Osteoblast (primary cell): ENCODE measurements at regions not wholly inside any gene's neighbourhood (a gene's known extent, or its start where the extent isn't known, plus 50 kb on each side); places are given as distances from the start of the nearest gene placed in this dataset.
"Not testable (repeated sequence)": the region's sequence is repeated elsewhere in the genome, so short reads cannot be mapped to it uniquely, and the experiment has no call there.

Source experiments
- DNase-seq: peaks from one replicate; pipeline ENCODE4 v3.0.0; 2011; ENCODE audit warnings: low spot score, mixed read lengths; ENCODE audit not compliant: insufficient read length; ENCODE audit errors: missing footprints
- H2AFZ ChIP-seq: 2 replicates; pipeline ENCODE4 v1.6.0; 2011; ENCODE audit warnings: mild to moderate bottlenecking, low read length
- H3K27ac ChIP-seq: 2 replicates; pipeline ENCODE4 v1.5.1; 2011; ENCODE audit warnings: mild to moderate bottlenecking, low read depth, low read length, moderate library complexity
- H3K27me3 ChIP-seq: 2 replicates; pipeline ENCODE4 v1.6.0; 2012; ENCODE audit warnings: mild to moderate bottlenecking, control low read depth, inconsistent platforms, low read length, moderate library complexity; ENCODE audit not compliant: insufficient read depth
- H3K36me3 ChIP-seq: 2 replicates; pipeline ENCODE4 v1.5.1; 2011; ENCODE audit warnings: mild to moderate bottlenecking, low read length, control low read depth, moderate library complexity; ENCODE audit not compliant: insufficient read depth
- H3K4me1 ChIP-seq: 2 replicates; pipeline ENCODE4 v1.5.1; 2011; ENCODE audit warnings: mild to moderate bottlenecking, low read length, control low read depth, moderate library complexity; ENCODE audit not compliant: insufficient read depth
- H3K4me2 ChIP-seq: 2 replicates; pipeline ENCODE4 v1.6.0; 2011; ENCODE audit warnings: mild to moderate bottlenecking, low read length; ENCODE audit not compliant: insufficient read depth
- H3K4me3 ChIP-seq: fragments of 200-600 bp; sonication (generic); 3 replicates; pipeline ENCODE4 v1.5.1; 2012; ENCODE audit warnings: mild to moderate bottlenecking, low read length, inconsistent platforms; ENCODE audit not compliant: insufficient read depth
- H3K79me2 ChIP-seq: 2 replicates; pipeline ENCODE4 v1.6.0; 2012; ENCODE audit warnings: mild to moderate bottlenecking, low read length, control low read depth, inconsistent platforms; ENCODE audit not compliant: insufficient read depth
- H3K9me3 ChIP-seq: 2 replicates; pipeline ENCODE4 v1.5.1; 2011; ENCODE audit warnings: low read depth, low read length, control low read depth
- H4K20me1 ChIP-seq: 2 replicates; pipeline ENCODE4 v1.6.0; 2012; ENCODE audit warnings: mild to moderate bottlenecking, low read length, control low read depth; ENCODE audit not compliant: insufficient read depth
- TF ChIP-seq, protein P1 (sequence below): IDR thresholded peaks from 2 replicates; pipeline ENCODE4 v1.5.1; 2011; ENCODE audit warnings: mild to moderate bottlenecking, low read depth, low read length, moderate library complexity; ENCODE audit errors: extremely low read depth

DNA sequence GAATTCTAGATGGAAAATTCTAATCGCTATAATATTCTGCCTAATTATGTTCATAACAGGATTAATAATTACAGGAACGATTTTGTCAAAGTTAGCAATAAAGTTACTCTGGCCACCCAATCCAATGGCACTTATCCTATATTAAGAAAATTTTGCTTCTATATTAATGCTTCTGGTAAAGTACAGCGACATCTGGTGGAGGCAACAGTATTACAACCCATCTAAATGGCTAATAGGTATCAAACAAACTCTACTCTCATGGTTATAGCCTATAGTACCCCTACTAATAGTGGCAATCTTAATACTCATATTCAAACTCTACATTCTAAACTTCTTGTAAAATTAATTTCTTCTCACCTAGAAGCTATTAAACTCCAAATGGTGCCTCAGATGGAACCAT is 1084.7 kb upstream of the LRRTM1 start:
- H3K9me3 ChIP-seq: no peaks in the 10 kb centered on the region
- no peaks in the 10 kb centered on the region for H3K27me3 ChIP-seq
- H3K36me3 ChIP-seq: no peaks in the 10 kb centered on the region
- DNase-seq: no peak
- H2AFZ ChIP-seq: no peak overlapping the region
- no peaks in the 10 kb centered on the region for H3K4me1 ChIP-seq
- TF ChIP-seq, protein P1, sequence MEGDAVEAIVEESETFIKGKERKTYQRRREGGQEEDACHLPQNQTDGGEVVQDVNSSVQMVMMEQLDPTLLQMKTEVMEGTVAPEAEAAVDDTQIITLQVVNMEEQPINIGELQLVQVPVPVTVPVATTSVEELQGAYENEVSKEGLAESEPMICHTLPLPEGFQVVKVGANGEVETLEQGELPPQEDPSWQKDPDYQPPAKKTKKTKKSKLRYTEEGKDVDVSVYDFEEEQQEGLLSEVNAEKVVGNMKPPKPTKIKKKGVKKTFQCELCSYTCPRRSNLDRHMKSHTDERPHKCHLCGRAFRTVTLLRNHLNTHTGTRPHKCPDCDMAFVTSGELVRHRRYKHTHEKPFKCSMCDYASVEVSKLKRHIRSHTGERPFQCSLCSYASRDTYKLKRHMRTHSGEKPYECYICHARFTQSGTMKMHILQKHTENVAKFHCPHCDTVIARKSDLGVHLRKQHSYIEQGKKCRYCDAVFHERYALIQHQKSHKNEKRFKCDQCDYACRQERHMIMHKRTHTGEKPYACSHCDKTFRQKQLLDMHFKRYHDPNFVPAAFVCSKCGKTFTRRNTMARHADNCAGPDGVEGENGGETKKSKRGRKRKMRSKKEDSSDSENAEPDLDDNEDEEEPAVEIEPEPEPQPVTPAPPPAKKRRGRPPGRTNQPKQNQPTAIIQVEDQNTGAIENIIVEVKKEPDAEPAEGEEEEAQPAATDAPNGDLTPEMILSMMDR: no peak
- H3K4me2 ChIP-seq: no peak overlapping the region
- H3K4me3 ChIP-seq: no peak overlapping the region
- no peak overlapping the region for H3K27ac ChIP-seq
- no peaks in the 10 kb centered on the region for H3K79me2 ChIP-seq
- no peaks in the 10 kb centered on the region for H4K20me1 ChIP-seq

DNA sequence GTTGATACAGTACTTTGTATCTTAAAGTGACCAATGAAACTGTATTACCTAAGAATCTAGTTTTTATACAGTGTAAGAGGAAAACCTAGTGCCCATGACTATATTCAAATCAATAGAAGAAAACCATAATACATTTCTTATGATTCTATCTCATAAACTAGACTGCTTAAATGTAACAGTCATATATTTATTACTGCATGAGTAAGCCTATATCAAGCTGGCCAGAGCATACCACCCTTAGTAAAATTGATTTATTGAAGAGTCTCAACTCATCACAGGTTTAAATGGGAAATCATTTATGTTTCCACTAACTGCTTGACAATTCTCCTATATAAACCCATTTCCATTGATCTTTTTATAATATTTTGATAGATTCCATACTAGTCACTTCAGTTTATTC is 1059.2 kb upstream of the LRRTM1 start:
- no peaks in the 10 kb centered on the region for H3K4me1 ChIP-seq
- no peaks in the 10 kb centered on the region for H3K79me2 ChIP-seq
- H3K4me3 ChIP-seq: no peak overlapping the region
- peaks cover 2% of the 10 kb centered on the region for H3K9me3 ChIP-seq
- no peak overlapping the region for H3K27ac ChIP-seq
- no peaks in the 10 kb centered on the region for H3K27me3 ChIP-seq
- TF ChIP-seq, protein P1: no peak
- H3K36me3 ChIP-seq: no peaks in the 10 kb centered on the region
- no peak for DNase-seq
- H3K4me2 ChIP-seq: no peak overlapping the region
- H4K20me1 ChIP-seq: no peaks in the 10 kb centered on the region
- no peak overlapping the region for H2AFZ ChIP-seq

DNA sequence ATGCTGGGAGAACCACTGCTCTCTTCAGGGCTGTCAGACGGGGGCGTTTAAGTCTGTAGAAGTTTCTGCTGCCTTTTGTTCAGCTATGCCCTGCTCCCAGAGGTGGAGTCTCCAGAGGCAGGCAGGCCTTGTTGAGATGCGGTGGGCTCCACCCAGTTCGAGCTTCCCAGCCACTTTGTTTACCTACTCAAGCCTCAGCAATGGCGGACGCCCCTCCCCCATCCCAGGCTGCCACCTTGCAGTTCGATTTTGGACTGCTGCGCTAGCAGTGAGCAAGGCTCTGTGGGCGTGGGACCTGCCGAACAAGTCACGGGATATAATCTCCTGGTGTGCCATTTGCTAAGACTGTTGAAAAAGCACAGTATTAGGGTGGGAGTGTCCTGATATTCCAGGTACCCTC is 1057.9 kb upstream of the LRRTM1 start:
- DNase-seq, H2AFZ ChIP-seq, H3K4me1 ChIP-seq, H3K79me2 ChIP-seq, H3K36me3 ChIP-seq, H3K4me3 ChIP-seq, H3K27ac ChIP-seq, H3K27me3 ChIP-seq, H3K4me2 ChIP-seq, H4K20me1 ChIP-seq, H3K9me3 ChIP-seq: not testable (repeated sequence)

DNA sequence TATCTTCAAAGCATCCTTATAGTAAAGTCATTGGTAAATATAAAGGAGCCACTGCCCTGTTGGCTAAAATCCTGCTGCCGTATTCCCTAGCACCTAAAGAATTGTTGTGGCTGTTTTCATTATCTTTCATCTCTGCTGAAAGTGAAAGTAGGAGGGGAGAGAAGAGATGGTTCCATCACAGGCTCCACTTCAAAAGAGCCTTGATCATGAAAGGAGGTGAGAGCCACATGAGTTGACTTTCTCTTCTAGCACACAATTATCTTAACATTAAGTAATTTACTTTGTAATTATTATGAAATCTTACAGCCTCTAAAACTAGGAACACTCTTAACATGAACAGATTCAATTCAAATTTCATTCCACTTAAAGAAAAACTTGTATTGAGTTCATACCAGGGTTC is 1050.9 kb upstream of the LRRTM1 start:
- H3K27me3 ChIP-seq: no peaks in the 10 kb centered on the region
- no peak overlapping the region for H2AFZ ChIP-seq
- TF ChIP-seq, protein P1: no peak
- H3K4me3 ChIP-seq: no peak overlapping the region
- no peaks in the 10 kb centered on the region for H3K4me1 ChIP-seq
- H3K4me2 ChIP-seq: no peak overlapping the region
- DNase-seq: no peak
- H3K79me2 ChIP-seq: no peaks in the 10 kb centered on the region
- H3K27ac ChIP-seq: no peak overlapping the region
- H3K9me3 ChIP-seq: no peaks in the 10 kb centered on the region
- no peaks in the 10 kb centered on the region for H4K20me1 ChIP-seq
- H3K36me3 ChIP-seq: no peaks in the 10 kb centered on the region

DNA sequence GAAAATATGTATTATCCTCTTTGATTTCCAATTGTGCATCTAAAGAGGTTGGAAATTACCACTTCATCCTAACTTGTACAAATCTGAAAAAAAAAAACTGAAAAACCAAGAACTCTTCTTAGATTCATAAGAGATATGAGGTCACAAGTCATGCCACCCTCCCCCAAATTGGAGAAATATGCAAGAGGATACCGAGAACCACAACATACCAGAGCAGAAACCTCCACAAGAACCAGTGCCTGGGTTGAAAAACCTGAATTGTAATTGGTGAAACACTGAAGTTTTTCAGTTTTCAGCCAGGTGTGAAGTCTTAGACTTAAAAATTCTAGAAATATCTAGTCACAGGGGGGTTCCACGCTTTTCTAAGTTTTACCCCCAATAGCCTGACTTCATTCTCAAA is 1029.5 kb upstream of the LRRTM1 start:
- H4K20me1 ChIP-seq: no peaks in the 10 kb centered on the region
- TF ChIP-seq, protein P1: no peak
- H3K79me2 ChIP-seq: no peaks in the 10 kb centered on the region
- H3K9me3 ChIP-seq: no peaks in the 10 kb centered on the region
- no peak for DNase-seq
- H3K4me3 ChIP-seq: no peak overlapping the region
- no peaks in the 10 kb centered on the region for H3K36me3 ChIP-seq
- H2AFZ ChIP-seq: no peak overlapping the region
- H3K27ac ChIP-seq: no peak overlapping the region
- no peaks in the 10 kb centered on the region for H3K27me3 ChIP-seq
- no peaks in the 10 kb centered on the region for H3K4me1 ChIP-seq
- no peak overlapping the region for H3K4me2 ChIP-seq
